Fibroblast of skin of left quadriceps (primary cell): ENCODE measurements at regions not wholly inside any gene's neighbourhood (a gene's known extent, or its start where the extent isn't known, plus 50 kb on each side); places are given as distances from the start of the nearest gene placed in this dataset.
A peak's percentile ranks its signal among the peaks of the same experiment; 100 is the strongest.
"Not testable (repeated sequence)": the region's sequence is repeated elsewhere in the genome, so short reads cannot be mapped to it uniquely, and the experiment has no call there.

ENCODE experiments used
- DNase-seq, 2 experiments: peaks; one replicate each; pipeline ENCODE4 v3.0.0-alpha.2; 2013; ENCODE audit warnings: low read depth in 2 of 2

DNA sequence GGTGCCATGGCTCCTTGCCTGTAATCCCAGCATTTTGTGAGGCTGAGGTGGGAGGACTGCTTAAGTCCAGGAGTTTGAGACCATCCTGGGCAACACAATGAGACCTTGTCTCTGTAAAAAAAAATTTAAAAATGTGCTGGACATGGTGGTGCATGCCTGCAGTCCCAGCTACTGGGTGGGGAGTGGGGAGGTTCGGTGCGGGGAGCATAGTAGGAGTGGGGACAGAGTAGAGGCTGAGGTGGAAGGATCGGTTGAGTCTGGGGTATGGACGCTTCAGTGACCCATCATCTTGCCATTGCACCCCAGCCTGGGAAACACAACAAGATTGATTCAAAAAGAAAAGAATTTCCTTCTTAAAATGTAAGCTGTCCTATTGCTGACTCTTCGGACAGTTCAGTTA is 1490.0 kb upstream of the GBE1 start:
- DNase-seq: no peak

DNA sequence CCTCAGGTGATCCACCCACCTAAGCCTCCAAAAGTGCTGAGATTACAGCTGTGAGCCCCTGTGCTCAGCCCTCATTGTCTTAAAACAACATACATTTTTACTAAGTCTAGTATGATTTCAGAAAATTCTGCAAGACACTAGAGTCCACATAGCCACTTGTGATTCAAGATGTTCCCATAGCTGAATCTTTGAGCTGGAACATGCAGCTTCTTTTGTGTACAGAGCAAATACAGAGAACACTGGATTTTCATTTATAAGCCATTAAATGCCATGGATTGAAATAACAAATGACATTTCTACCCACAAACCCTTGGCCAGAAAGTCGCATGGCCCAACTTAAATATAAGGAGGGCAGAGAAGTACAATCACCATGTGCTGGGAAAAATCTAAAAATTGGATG is 1489.2 kb upstream of the GBE1 start:
- no peak for DNase-seq

- DNase-seq: no peak
Observed at GRCh38 chr3:83248454-83248853, 1487.0 kb upstream of the GBE1 start.

- DNase-seq: no peak
Observed at GRCh38 chr3:83235180-83235814, 1473.9 kb upstream of the GBE1 start.

- no peak for DNase-seq
Observed at GRCh38 chr3:83233715-83234114, 1472.3 kb upstream of the GBE1 start.

GRCh38 chr3:83230841-83231240 is 1469.4 kb upstream of the GBE1 start:
- DNase-seq: no peak

DNA sequence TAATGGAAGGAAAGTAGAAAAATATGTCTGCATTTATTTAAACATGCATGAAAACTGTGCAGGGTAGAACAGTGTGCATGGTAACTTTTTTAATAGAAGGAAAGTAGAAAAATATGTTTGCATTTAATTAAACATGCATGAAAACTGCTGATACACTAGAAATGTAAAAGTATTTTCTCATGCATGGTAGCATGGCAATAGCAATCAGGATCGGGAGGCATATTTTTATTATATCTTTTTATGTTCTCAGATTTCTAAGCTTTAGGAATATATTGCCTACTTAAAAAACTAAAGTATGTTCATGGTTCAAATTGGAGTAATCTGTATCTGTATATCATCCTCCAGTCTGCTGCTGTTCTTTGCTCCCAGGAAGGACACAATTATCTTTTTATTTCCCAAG is 1468.9 kb upstream of the GBE1 start:
- DNase-seq: no peak

DNA sequence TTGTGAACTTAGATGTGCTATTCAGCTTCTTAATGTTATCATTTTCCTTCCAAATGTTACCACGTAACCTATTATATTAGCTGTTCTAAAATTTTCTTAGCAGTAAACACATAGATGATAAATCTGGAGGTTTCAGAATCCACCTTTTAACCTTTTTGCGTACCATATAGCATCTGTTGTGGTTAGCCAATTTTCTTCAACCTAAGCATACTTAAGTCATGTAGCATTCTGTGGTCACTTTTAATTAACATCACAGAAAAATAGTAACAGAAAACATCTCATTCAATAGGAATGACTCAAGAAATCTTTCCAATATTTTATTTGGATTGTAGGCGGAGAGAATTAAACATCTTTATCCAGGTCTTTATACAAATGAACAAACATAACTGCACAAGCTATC is 1465.3 kb upstream of the GBE1 start:
- no peak for DNase-seq

GRCh38 chr3:83224101-83224868 is 1462.8 kb upstream of the GBE1 start:
- DNase-seq: peak; percentile 4 to 11

DNA sequence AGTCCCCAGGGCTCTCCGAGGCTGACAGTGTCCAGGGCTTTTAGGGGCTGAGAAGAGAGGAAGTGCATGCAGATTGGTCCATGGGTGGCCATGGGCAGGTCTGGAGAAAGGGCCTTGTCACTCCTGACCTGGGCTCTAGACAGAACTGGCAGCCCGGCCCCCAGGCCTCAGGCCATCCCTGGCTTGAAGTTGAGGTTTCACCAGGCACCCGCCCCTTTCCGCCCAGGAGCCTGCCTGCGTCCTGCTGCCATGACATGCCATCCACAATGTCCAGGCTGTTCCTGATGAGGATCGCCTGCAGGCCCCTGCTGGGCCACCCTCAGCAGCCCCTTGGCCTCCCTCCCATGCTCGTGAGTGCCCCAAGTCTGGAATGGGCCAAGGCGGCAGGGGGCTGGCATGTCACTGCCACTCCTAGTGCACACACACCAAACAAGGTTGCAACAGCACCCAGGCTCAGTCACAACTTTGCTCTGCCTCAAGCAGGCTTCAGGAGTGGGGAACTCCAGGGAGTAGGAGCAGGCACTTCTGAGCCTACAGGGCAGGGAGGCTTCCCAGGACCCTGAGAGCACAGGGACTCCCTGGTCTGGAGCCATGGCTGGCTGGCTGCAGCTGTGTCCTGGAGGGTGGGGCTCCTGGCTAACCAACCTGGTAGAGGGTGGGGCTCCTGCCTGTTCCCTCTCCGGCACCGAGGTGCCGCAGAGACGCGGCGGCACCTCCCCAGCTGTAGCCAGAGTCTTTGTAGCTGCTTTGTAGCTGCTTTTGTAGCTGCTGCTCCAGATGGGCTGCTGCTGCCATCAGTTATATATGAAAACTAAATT is 1457.1 kb upstream of the GBE1 start:
- no peak for DNase-seq

GRCh38 chr3:83217595-83218118 is 1456.2 kb upstream of the GBE1 start:
- DNase-seq: not testable (repeated sequence)

- no peak for DNase-seq
Observed at GRCh38 chr3:83216919-83217594, 1455.6 kb upstream of the GBE1 start.

DNA sequence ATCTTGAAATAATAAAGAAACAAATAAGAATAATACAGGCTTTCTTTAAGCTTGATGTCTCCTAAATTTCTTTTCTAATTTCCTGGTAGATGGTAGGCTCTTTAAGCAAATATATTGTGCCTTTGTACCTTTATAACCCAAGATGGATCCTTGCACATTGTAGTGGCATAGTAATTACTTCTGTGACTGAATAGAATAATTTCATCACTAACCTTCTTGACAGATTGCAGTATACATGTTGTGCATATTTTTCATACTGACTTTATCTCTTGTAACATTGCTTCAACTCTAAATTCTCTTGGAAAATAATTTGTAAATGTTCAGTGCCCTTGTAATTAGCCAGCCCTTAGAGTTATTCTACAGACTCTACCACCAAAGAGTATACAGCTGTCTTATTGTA is 1433.8 kb upstream of the GBE1 start:
- no peak for DNase-seq

DNA sequence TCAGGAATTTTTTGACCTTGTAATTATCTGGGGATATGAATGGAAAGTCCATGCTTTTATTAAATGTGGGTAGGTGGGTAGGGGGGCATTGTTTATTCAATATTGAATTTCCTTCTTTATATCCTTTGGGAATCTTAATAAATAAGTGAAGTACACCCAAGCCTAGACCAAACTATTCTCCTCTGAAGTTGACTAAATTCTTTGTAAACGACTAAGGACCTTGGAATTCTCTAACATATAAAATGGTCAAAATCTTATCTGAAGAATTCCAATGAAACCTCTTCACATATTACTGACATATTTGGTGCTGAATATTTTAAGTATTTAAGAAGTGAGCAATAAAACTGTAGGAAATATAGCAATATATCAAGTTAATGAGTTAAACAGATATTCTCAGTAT is 1432.1 kb upstream of the GBE1 start:
- DNase-seq: peak; percentile 45 to 50

DNA sequence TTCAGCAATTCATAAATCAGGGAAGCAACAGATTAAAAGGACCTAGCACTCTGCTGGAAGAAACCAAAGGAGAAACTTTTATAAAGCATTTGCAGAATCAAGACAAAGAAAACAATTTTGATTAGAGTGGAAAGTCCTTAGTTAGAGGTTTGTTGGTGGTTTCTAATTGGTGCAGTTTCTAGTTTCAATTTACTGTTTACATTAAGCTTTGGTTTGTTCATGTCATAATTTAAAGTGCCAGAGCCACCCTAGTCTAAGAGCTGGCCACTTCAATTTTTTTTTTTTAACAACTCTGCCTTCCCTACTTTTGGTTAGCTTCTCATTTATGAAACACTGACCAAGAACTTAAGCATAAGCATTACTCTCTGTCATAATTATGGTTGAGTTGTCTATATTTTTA is 1428.2 kb upstream of the GBE1 start:
- DNase-seq: no peak

- no peak for DNase-seq
Observed at GRCh38 chr3:83169473-83169872, 1408.0 kb upstream of the GBE1 start.

DNA sequence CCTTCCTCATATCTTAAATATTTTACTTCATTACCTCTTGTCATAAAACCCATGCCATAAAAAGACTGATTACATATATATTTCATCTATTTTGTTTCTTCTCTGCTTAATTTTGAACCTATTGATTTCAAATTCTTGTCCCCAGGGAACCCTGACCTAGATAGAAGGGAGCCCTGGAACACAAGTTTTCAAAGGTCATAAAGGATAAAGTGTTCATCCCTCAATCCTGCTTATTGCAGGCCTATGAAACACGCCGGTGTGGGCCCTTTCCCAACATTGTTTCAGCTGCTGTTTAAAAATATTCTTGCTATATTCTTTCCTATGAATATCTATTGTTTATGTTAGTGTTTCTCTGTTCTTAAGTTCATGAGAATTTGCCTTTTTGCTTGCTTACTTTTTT is 1389.5 kb upstream of the GBE1 start:
- DNase-seq: no peak

DNA sequence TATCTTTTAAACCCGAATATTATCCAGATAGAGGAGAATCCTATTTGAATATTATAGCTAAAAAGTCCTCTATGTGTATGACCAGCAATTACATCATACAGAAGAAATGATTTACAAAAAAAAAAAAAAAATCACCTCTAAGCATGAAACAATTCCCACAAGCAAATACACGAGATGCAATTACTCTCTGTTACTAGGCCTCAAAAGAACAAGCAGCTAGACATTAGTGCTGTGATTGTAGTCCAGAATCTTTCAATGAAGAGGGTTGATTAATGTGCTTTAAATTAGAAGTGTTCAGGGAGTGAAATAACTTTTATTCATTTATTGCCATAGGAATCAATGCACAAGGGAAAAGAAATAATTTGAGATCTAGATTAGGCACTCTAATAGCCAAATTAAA is 1379.5 kb upstream of the GBE1 start:
- DNase-seq: no peak

DNA sequence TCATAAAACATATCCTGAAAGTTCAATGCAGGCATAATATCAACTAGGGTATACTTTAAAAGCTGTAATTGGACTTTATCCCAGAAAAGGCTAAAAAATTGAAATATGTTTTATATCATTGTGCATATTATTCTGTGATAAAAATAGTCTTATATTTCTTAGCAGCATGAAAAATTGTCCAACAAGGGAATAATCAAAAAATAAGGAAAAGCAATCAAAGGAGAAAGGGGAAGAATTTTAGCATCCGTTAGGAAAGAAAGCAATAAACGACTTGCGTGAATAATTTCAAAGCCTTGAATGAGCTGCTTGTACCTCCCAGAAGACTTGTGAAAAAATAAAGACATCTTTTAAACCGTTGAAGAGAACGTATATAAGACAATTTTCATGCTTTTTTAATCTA is 1369.8 kb upstream of the GBE1 start:
- no peak for DNase-seq

- no peak for DNase-seq
Observed at GRCh38 chr3:83122774-83123350, 1361.4 kb upstream of the GBE1 start.

DNA sequence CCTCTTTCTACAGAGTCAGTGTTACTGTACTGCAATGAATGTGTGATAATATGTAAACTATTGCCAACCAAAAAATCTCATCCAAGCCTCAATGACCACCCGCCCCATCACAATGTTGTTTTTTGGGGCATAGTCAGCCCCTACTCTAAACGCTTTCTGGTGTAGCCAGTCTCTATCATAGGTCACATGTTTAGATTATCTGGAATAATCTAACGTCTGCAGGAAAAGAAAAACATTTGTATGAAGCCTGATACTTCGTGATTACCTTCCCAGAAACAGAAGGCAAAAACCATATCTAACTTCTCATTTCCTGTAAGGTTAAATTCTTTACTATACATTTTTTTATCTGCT is 1331.8 kb upstream of the GBE1 start:
- DNase-seq: no peak
